ENCODE measurements at regions not wholly inside any gene's neighbourhood (a gene's known extent, or its start where the extent isn't known, plus 50 kb on each side); places are given as distances from the start of the nearest gene placed in this dataset.

DNA sequence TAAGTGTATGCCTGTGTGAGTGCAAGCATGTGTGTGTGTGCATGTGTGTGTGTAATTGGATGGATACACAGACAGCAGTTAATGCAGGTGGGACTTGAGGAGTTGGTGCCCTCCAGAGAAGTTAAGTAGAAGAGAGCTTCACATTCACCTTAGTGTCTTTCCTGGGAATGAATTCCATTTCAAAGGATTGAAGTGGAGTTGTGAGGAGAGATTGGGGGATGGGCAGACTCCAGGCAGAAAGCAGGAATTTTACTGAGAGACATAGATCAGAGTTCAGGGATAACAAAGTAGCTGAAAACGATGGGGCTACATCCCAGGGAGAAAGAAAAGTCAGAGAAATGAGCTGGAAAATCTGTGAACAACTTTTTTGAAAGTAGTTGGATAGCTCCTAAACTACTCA is 464.4 kb downstream of the TCERG1L start:
- Histone ChIP-seq H2BK120ac (ENCODE audit: low read depth, low read length) (no peak overlapping the region), H3K4me1 (ENCODE audit: control insufficient read depth, insufficient read depth, low read depth, low read length) (no peaks in the 10 kb centered on the region), H2AK5ac (ENCODE audit: low read length, severe bottlenecking) (no peak overlapping the region), H3K4ac (ENCODE audit: low read depth in 1 of 2, low read length in 2 of 2) (no peak overlapping the region), H3K23ac (ENCODE audit: low read length in 2 of 2) (no peak overlapping the region), H3K79me1 (replicated peaks; ENCODE audit: low read length, poor library complexity, severe bottlenecking) (no peaks in the 10 kb centered on the region), H3K27me3 (ENCODE audit: control insufficient read depth in 1 of 2, insufficient read depth in 1 of 2, low read length in 2 of 2) (no peaks in the 10 kb centered on the region), H2BK5ac (ENCODE audit: low read depth, low read length, poor library complexity, severe bottlenecking) (no peak overlapping the region), H4K8ac (ENCODE audit: low read length) (no peak overlapping the region), H4K91ac (ENCODE audit: low read length) (no peak overlapping the region), H2BK15ac (ENCODE audit: low read depth, poor library complexity, severe bottlenecking) (no peak overlapping the region), H3K9ac (ENCODE audit: low read length) (no peak overlapping the region), H3K36me3 (ENCODE audit: control insufficient read depth in 1 of 2, insufficient read depth in 2 of 2, low read depth in 1 of 2, low read length in 2 of 2) (no peaks in the 10 kb centered on the region), H3K4me2 (ENCODE audit: low read length, poor library complexity, severe bottlenecking) (no peak overlapping the region), H3K18ac (ENCODE audit: low read depth in 1 of 2, low read length in 2 of 2) (no peak overlapping the region), H2BK12ac (ENCODE audit: low read length in 2 of 2) (no peak overlapping the region), H3K4me3 (ENCODE audit: insufficient read depth in 1 of 2, low read depth in 1 of 2, low read length in 2 of 2) (no peak overlapping the region), H3K9me3 (ENCODE audit: control insufficient read depth, low read length) (peaks cover 10% of the 10 kb centered on the region), H2AFZ (ENCODE audit: low read depth, low read length) (no peak overlapping the region), H3K27ac (ENCODE audit: low read length, poor library complexity, severe bottlenecking) (no peak overlapping the region), H3K14ac (ENCODE audit: low read length in 2 of 2) (no peak overlapping the region)
- no peak for DNase-seq
- WGBS: 11% methylated on average over 1 of the region's 1 CpG

- Histone ChIP-seq H3K36me3 (ENCODE audit: control insufficient read depth in 1 of 2, insufficient read depth in 2 of 2, low read depth in 1 of 2, low read length in 2 of 2) (no peaks in the 10 kb centered on the region), H2BK120ac (ENCODE audit: low read depth, low read length) (no peak overlapping the region), H3K23ac (ENCODE audit: low read length in 2 of 2) (no peak overlapping the region), H4K91ac (ENCODE audit: low read length) (no peak overlapping the region), H2AFZ (ENCODE audit: low read depth, low read length) (no peak overlapping the region), H3K4me1 (ENCODE audit: control insufficient read depth, insufficient read depth, low read depth, low read length) (no peaks in the 10 kb centered on the region), H3K9me3 (ENCODE audit: control insufficient read depth, low read length) (peaks cover 23% of the 10 kb centered on the region), H3K27me3 (ENCODE audit: control insufficient read depth in 1 of 2, insufficient read depth in 1 of 2, low read length in 2 of 2) (no peaks in the 10 kb centered on the region), H3K27ac (ENCODE audit: low read length, poor library complexity, severe bottlenecking) (no peak overlapping the region), H2BK15ac (ENCODE audit: low read depth, poor library complexity, severe bottlenecking) (no peak overlapping the region), H2AK5ac (ENCODE audit: low read length, severe bottlenecking) (no peak overlapping the region), H3K18ac (ENCODE audit: low read depth in 1 of 2, low read length in 2 of 2) (no peak overlapping the region), H3K4me3 (ENCODE audit: insufficient read depth in 1 of 2, low read depth in 1 of 2, low read length in 2 of 2) (no peak overlapping the region), H3K14ac (ENCODE audit: low read length in 2 of 2) (no peak overlapping the region), H3K79me1 (replicated peaks; ENCODE audit: low read length, poor library complexity, severe bottlenecking) (no peaks in the 10 kb centered on the region), H3K9ac (ENCODE audit: low read length) (no peak overlapping the region), H3K4me2 (ENCODE audit: low read length, poor library complexity, severe bottlenecking) (no peak overlapping the region), H3K4ac (ENCODE audit: low read depth in 1 of 2, low read length in 2 of 2) (no peak overlapping the region), H4K8ac (ENCODE audit: low read length) (no peak overlapping the region), H2BK12ac (ENCODE audit: low read length in 2 of 2) (no peak overlapping the region), H2BK5ac (ENCODE audit: low read depth, low read length, poor library complexity, severe bottlenecking) (no peak overlapping the region)
- 81% methylated on average over 3 of the region's 3 CpGs for WGBS
- no peak for DNase-seq
Measured at GRCh38 chr10:130848855-130849254, 462.7 kb downstream of the TCERG1L start.

DNA sequence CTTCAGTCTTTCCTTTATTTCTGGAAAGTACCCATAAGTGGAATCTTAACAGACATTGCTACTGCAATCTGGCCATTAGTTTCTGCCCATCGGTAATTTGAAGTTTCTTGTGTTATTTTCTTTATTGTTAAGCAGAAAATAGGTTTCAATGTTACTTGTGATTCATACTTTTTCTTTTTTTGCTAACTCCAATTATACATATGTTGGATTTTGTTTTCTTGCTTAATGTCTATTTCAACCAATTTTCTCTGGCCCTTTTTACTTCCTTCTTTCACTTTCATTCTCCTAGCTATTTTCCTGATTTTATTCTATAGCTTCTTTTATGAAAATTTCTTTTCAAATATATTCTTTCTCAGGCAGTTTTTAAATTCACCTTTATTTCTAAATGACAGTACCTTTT is 457.4 kb downstream of the TCERG1L start:
- no peak overlapping the region for H4K91ac ChIP-seq (ENCODE audit: low read length)
- H3K23ac ChIP-seq (ENCODE audit: low read length in 2 of 2): no peak overlapping the region
- H2BK12ac ChIP-seq (ENCODE audit: low read length in 2 of 2): no peak overlapping the region
- no peak overlapping the region for H3K9ac ChIP-seq (ENCODE audit: low read length)
- no peak overlapping the region for H3K4me3 ChIP-seq (ENCODE audit: insufficient read depth in 1 of 2, low read depth in 1 of 2, low read length in 2 of 2)
- H2BK120ac ChIP-seq (ENCODE audit: low read depth, low read length): no peak overlapping the region
- H3K27ac ChIP-seq (ENCODE audit: low read length, poor library complexity, severe bottlenecking): no peak overlapping the region
- H2BK5ac ChIP-seq (ENCODE audit: low read depth, low read length, poor library complexity, severe bottlenecking): no peak overlapping the region
- H2AK5ac ChIP-seq (ENCODE audit: low read length, severe bottlenecking): no peak overlapping the region
- peaks cover 49% of the 10 kb centered on the region for H3K9me3 ChIP-seq (ENCODE audit: control insufficient read depth, low read length)
- H3K4me2 ChIP-seq (ENCODE audit: low read length, poor library complexity, severe bottlenecking): no peak overlapping the region
- H3K18ac ChIP-seq (ENCODE audit: low read depth in 1 of 2, low read length in 2 of 2): no peak overlapping the region
- DNase-seq: peak; percentile 3
- no peaks in the 10 kb centered on the region for H3K4me1 ChIP-seq (ENCODE audit: control insufficient read depth, insufficient read depth, low read depth, low read length)
- no peak overlapping the region for H3K4ac ChIP-seq (ENCODE audit: low read depth in 1 of 2, low read length in 2 of 2)
- no peaks in the 10 kb centered on the region for H3K27me3 ChIP-seq (ENCODE audit: control insufficient read depth in 1 of 2, insufficient read depth in 1 of 2, low read length in 2 of 2)
- H3K79me1 ChIP-seq (replicated peaks; ENCODE audit: low read length, poor library complexity, severe bottlenecking): no peaks in the 10 kb centered on the region
- no peak overlapping the region for H2BK15ac ChIP-seq (ENCODE audit: low read depth, poor library complexity, severe bottlenecking)
- no peak overlapping the region for H3K14ac ChIP-seq (ENCODE audit: low read length in 2 of 2)
- H4K8ac ChIP-seq (ENCODE audit: low read length): no peak overlapping the region
- H2AFZ ChIP-seq (ENCODE audit: low read depth, low read length): no peak overlapping the region
- no CpG with 5 or more reads among the region's 1 CpG for WGBS
- H3K36me3 ChIP-seq (ENCODE audit: control insufficient read depth in 1 of 2, insufficient read depth in 2 of 2, low read depth in 1 of 2, low read length in 2 of 2): no peaks in the 10 kb centered on the region

DNA sequence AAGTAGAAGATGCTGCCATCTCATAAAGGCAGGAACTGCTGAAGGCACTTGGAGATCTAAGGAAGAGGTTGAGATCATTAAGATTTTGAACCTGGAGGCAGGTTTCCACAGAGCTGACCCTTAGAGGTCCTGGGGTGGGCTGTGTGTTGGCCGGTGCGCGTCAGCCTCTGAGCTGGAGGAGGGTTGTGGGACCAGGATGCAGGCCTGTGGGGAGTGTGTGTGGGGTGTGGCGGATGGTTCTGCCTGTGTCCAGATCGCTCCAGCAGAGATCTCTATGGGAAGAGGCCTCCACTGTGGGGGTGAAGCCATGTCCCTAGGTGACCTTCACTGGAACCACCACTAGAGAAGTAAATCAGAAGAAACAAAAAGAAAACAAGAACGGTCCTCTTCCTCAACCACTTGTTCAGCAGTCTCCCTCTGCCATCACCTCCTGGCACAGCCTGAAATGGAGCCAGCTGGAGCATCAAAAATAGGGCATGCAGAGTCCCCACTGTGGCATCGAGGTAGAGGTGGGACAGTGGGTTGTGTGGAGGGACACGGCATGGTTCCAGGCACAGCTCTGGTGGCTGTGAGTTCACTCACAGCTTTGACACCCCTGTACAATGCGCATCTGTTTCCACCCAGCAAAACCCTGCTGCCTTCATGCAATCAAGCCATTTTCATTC is 453.8 kb downstream of the TCERG1L start:
- Histone ChIP-seq H3K27ac (ENCODE audit: low read length, poor library complexity, severe bottlenecking) (no peak overlapping the region), H3K4me3 (ENCODE audit: insufficient read depth in 1 of 2, low read depth in 1 of 2, low read length in 2 of 2) (no peak overlapping the region), H3K4me1 (ENCODE audit: control insufficient read depth, insufficient read depth, low read depth, low read length) (no peaks in the 10 kb centered on the region), H4K91ac (ENCODE audit: low read length) (no peak overlapping the region), H3K18ac (ENCODE audit: low read depth in 1 of 2, low read length in 2 of 2) (no peak overlapping the region), H3K27me3 (ENCODE audit: control insufficient read depth in 1 of 2, insufficient read depth in 1 of 2, low read length in 2 of 2) (no peaks in the 10 kb centered on the region), H3K9me3 (ENCODE audit: control insufficient read depth, low read length) (peaks cover 37% of the 10 kb centered on the region), H2BK15ac (ENCODE audit: low read depth, poor library complexity, severe bottlenecking) (no peak overlapping the region), H3K4me2 (ENCODE audit: low read length, poor library complexity, severe bottlenecking) (no peak overlapping the region), H3K14ac (ENCODE audit: low read length in 2 of 2) (no peak overlapping the region), H3K9ac (ENCODE audit: low read length) (no peak overlapping the region), H2AK5ac (ENCODE audit: low read length, severe bottlenecking) (no peak overlapping the region), H3K79me1 (replicated peaks; ENCODE audit: low read length, poor library complexity, severe bottlenecking) (no peaks in the 10 kb centered on the region), H3K4ac (ENCODE audit: low read depth in 1 of 2, low read length in 2 of 2) (no peak overlapping the region), H3K23ac (ENCODE audit: low read length in 2 of 2) (no peak overlapping the region), H2BK12ac (ENCODE audit: low read length in 2 of 2) (no peak overlapping the region), H3K36me3 (ENCODE audit: control insufficient read depth in 1 of 2, insufficient read depth in 2 of 2, low read depth in 1 of 2, low read length in 2 of 2) (no peaks in the 10 kb centered on the region), H2BK5ac (ENCODE audit: low read depth, low read length, poor library complexity, severe bottlenecking) (no peak overlapping the region), H2AFZ (ENCODE audit: low read depth, low read length) (no peak overlapping the region), H4K8ac (ENCODE audit: low read length) (no peak overlapping the region), H2BK120ac (ENCODE audit: low read depth, low read length) (no peak overlapping the region)
- 72% methylated on average over 6 of the region's 9 CpGs for WGBS
- DNase-seq: no peak
